HCT116 (cell line): ENCODE measurements at regions not wholly inside any gene's neighbourhood (a gene's known extent, or its start where the extent isn't known, plus 50 kb on each side); places are given as distances from the start of the nearest gene placed in this dataset.

ENCODE experiments used
- CTCF ChIP-seq, 3 experiments: fragments of 200-600 bp in 1 of 3; sonication (generic) in 1 of 3; IDR thresholded peaks in 2 of 3; conservative IDR thresholded peaks in 1 of 3; 2 replicates each; pipeline ENCODE4 v1.5.1; 2012 to 2017; ENCODE audit warnings: low read depth in 2 of 3, low read length in 2 of 3, antibody characterized with exemption in 1 of 3, borderline replicate concordance in 1 of 3, control low read depth in 1 of 3, mild to moderate bottlenecking in 1 of 3, mixed read lengths in 1 of 3, mixed run types in 1 of 3, moderate library complexity in 1 of 3; ENCODE audit not compliant: insufficient read depth in 1 of 3
- EGR1 ChIP-seq: IDR thresholded peaks from 2 replicates; pipeline ENCODE4 v1.6.1; 2012; ENCODE audit warnings: low read depth
- EZH2phosphoT487 ChIP-seq: fragments of 200-600 bp; IDR thresholded peaks from 2 replicates; pipeline ENCODE4 v1.6.1; 2018; ENCODE audit warnings: antibody characterized with exemption, borderline replicate concordance
- POLR2AphosphoS5 ChIP-seq: IDR thresholded peaks from 2 replicates; pipeline ENCODE4 v1.6.1; 2011; ENCODE audit warnings: mild to moderate bottlenecking, low read depth, low read length, moderate library complexity
- RAD21 ChIP-seq: IDR thresholded peaks from 2 replicates; pipeline ENCODE4 v1.6.1; 2012; ENCODE audit warnings: low read depth, mild to moderate bottlenecking

- TF ChIP-seq EZH2phosphoT487 (no peak), EGR1 (no peak), CTCF (IDR thresholded peaks at IDR 0.05 in 2 of 3, conservative IDR thresholded peaks at IDR 0.05 in 1 of 3; ENCODE audit: borderline replicate concordance in 1 of 3, insufficient read depth in 1 of 3, low read depth in 2 of 3, low read length in 2 of 3) (no peak), POLR2AphosphoS5 (no peak), RAD21 (no peak)
Measured at GRCh38 chr18:72675394-72675793, 131.3 kb upstream of the CBLN2 start.
